ENCODE measurements at regions not wholly inside any gene's neighbourhood (a gene's known extent, or its start where the extent isn't known, plus 50 kb on each side); places are given as distances from the start of the nearest gene placed in this dataset.

DNA sequence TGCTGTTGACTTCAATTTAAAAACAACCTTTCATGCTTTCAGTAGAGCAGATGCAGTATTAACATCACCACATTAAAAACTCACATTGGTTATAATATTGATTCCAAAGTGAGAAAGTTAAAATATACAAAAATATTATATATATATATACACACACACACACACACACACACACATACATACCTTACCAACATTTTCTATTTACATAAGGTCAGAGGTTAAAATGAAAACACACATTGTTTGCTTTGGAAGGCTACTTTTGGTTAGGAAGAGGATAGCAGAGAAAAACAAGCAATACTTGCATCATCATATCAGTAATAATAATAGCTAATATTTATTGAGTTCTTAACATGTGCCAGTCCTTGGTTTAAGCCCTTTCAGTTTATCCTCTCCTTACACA lies 226.5 kb downstream of the PPP4R3C start:
- TF ChIP-seq POLR2A (IDR thresholded peaks at IDR 0.05), result no peak
- TF ChIP-seq, protein P1, sequence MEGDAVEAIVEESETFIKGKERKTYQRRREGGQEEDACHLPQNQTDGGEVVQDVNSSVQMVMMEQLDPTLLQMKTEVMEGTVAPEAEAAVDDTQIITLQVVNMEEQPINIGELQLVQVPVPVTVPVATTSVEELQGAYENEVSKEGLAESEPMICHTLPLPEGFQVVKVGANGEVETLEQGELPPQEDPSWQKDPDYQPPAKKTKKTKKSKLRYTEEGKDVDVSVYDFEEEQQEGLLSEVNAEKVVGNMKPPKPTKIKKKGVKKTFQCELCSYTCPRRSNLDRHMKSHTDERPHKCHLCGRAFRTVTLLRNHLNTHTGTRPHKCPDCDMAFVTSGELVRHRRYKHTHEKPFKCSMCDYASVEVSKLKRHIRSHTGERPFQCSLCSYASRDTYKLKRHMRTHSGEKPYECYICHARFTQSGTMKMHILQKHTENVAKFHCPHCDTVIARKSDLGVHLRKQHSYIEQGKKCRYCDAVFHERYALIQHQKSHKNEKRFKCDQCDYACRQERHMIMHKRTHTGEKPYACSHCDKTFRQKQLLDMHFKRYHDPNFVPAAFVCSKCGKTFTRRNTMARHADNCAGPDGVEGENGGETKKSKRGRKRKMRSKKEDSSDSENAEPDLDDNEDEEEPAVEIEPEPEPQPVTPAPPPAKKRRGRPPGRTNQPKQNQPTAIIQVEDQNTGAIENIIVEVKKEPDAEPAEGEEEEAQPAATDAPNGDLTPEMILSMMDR (IDR thresholded peaks at IDR 0.05), result no peak
